ENCODE measurements at regions not wholly inside any gene's neighbourhood (a gene's known extent, or its start where the extent isn't known, plus 50 kb on each side); places are given as distances from the start of the nearest gene placed in this dataset.

DNA sequence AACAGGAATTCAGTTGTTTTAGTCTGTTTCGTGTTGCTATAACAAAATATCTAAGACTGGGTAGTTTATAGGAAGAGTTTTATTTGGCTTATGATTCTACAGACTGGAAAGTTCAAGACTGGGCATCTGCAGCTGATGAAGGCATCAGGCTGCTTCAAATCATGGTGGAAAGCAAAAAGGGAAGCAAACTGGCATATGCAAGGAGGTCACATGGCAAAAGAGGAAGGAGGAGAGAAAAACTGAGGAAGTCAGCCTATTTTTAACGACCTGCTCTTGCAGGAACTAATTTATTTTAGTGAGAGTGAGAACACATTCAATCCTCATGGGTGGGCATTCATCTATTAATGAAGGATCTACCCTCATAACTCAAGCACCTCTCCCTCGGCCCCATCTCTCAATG, 363.1 kb upstream of the HS3ST1 start:
- TF ChIP-seq, protein P1, sequence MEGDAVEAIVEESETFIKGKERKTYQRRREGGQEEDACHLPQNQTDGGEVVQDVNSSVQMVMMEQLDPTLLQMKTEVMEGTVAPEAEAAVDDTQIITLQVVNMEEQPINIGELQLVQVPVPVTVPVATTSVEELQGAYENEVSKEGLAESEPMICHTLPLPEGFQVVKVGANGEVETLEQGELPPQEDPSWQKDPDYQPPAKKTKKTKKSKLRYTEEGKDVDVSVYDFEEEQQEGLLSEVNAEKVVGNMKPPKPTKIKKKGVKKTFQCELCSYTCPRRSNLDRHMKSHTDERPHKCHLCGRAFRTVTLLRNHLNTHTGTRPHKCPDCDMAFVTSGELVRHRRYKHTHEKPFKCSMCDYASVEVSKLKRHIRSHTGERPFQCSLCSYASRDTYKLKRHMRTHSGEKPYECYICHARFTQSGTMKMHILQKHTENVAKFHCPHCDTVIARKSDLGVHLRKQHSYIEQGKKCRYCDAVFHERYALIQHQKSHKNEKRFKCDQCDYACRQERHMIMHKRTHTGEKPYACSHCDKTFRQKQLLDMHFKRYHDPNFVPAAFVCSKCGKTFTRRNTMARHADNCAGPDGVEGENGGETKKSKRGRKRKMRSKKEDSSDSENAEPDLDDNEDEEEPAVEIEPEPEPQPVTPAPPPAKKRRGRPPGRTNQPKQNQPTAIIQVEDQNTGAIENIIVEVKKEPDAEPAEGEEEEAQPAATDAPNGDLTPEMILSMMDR (conservative IDR thresholded peaks at IDR 0.05), result no peak
- no peak for TF ChIP-seq EZH2 (IDR thresholded peaks at IDR 0.05; ENCODE audit: low read depth)

Measured in PC-9 (cell line).